ENCODE measurements at regions not wholly inside any gene's neighbourhood (a gene's known extent, or its start where the extent isn't known, plus 50 kb on each side); places are given as distances from the start of the nearest gene placed in this dataset.

GRCh38 chr9:115694991-115695390 lies 458.6 kb upstream of the PAPPA start:
- Histone ChIP-seq H3K27me3 (no peaks in the 10 kb centered on the region), H3K4me1 (peaks cover 0 to 10% (median 0%) of the 10 kb centered on the region in 9 donors), H3K9me3 (no peaks in the 10 kb centered on the region), H3K4me3 (no peak overlapping the region), H3K27ac (no peak overlapping the region), H3K36me3 (no peaks in the 10 kb centered on the region)
- no peak for TF ChIP-seq CTCF (IDR thresholded peaks at IDR 0.05)
- DNase-seq (no peak), ATAC-seq (no peak)
- intact Hi-C loops (cut with DNase I), result loop anchor here in 1 of 10 donors (10.0 kb wide), 1 partner anchor 970 kb away; no protein-coding TSS in a partner anchor

- ATAC-seq (no peak), DNase-seq (no peak)
- Histone ChIP-seq H3K27me3 (no peaks in the 10 kb centered on the region), H3K9me3 (peaks cover 0 to 3% (median 0%) of the 10 kb centered on the region in 11 donors), H3K36me3 (no peaks in the 10 kb centered on the region), H3K27ac (no peak overlapping the region), H3K4me1 (no peaks in the 10 kb centered on the region), H3K4me3 (no peak overlapping the region)
- intact Hi-C loops (cut with DNase I), result no loop called here
- 88 to 91% methylated on average over 2 of the region's 2 CpGs for WGBS, 2 donors
- TF ChIP-seq CTCF (IDR thresholded peaks at IDR 0.05), result no peak
Measured at GRCh38 chr9:115712981-115713380, 440.6 kb upstream of the PAPPA start.

GRCh38 chr9:115715666-115716065 lies 437.9 kb upstream of the PAPPA start:
- H3K4me3 ChIP-seq, result no peak overlapping the region

GRCh38 chr9:115717298-115717697 lies 436.3 kb upstream of the PAPPA start:
- H3K27me3 ChIP-seq, result no peaks in the 10 kb centered on the region
- no peak overlapping the region for H3K27ac ChIP-seq
- no peak for TF ChIP-seq CTCF (IDR thresholded peaks at IDR 0.05)
- peaks cover 0 to 3% (median 0%) of the 10 kb centered on the region in 11 donors for H3K9me3 ChIP-seq
- DNase-seq (no peak), ATAC-seq (no peak)
- no peak overlapping the region for H3K4me3 ChIP-seq
- H3K36me3 ChIP-seq, result no peaks in the 10 kb centered on the region
- intact Hi-C loops (cut with DNase I), result no loop called here
- H3K4me1 ChIP-seq, result no peaks in the 10 kb centered on the region

More at GRCh38 chr9:115715666-115716065, 437.9 kb upstream of the PAPPA start:
- DNase-seq (no peak), ATAC-seq (no peak)
- 58 to 61% methylated on average over 2 of the region's 2 CpGs for WGBS, 2 donors
- H3K36me3 ChIP-seq, result no peaks in the 10 kb centered on the region
- no peak for TF ChIP-seq CTCF (IDR thresholded peaks at IDR 0.05)
- H3K27me3 ChIP-seq, result no peaks in the 10 kb centered on the region
- intact Hi-C loops (cut with DNase I), result no loop called here
- no peaks in the 10 kb centered on the region for H3K4me1 ChIP-seq
- H3K27ac ChIP-seq, result no peak overlapping the region
- H3K9me3 ChIP-seq, result peaks cover 0 to 3% (median 0%) of the 10 kb centered on the region in 11 donors
